Endothelial cell of umbilical vein (primary cell): ENCODE measurements at regions not wholly inside any gene's neighbourhood (a gene's known extent, or its start where the extent isn't known, plus 50 kb on each side); places are given as distances from the start of the nearest gene placed in this dataset.

Experiments
- CTCF ChIP-seq, 2 donors: IDR thresholded peaks; 1 replicate in 1 of 2; 2 replicates in 1 of 2; pipeline ENCODE4 v1.5.1; 2011; ENCODE audit warnings: low read length in 2 of 2, mild to moderate bottlenecking in 2 of 2, moderate library complexity in 2 of 2, control low read depth in 1 of 2, inconsistent platforms in 1 of 2, low read depth in 1 of 2; ENCODE audit not compliant: insufficient read depth in 1 of 2; ENCODE audit errors: extremely low read depth in 1 of 2
- EZH2 ChIP-seq: IDR thresholded peaks from 2 replicates; pipeline ENCODE4 v1.6.1; 2012; ENCODE audit warnings: borderline replicate concordance, low read depth, mild to moderate bottlenecking, moderate library complexity, low read length, inconsistent platforms; ENCODE audit not compliant: severe bottlenecking
- JUN ChIP-seq: IDR thresholded peaks from 2 replicates; pipeline ENCODE4 v1.6.1; 2011; ENCODE audit warnings: borderline replicate concordance, low read depth; ENCODE audit not compliant: insufficient read length, insufficient read depth
- MAX ChIP-seq: IDR thresholded peaks from 2 replicates; pipeline ENCODE4 v1.6.1; 2011; ENCODE audit not compliant: insufficient read depth, insufficient read length
- POLR2A ChIP-seq: IDR thresholded peaks from 2 replicates; pipeline ENCODE4 v1.6.1; 2012; ENCODE audit warnings: low read depth, mild to moderate bottlenecking, control low read depth, low read length
- POLR2AphosphoS5 ChIP-seq: IDR thresholded peaks from 2 replicates; pipeline ENCODE4 v1.6.1; 2012; ENCODE audit warnings: low read depth, mild to moderate bottlenecking, control low read depth, low read length, moderate library complexity; ENCODE audit not compliant: insufficient read depth

- no peak for TF ChIP-seq MAX
- TF ChIP-seq CTCF (IDR thresholded peaks at IDR 0.05; ENCODE audit: extremely low read depth in 1 of 2, insufficient read depth in 1 of 2, low read depth in 1 of 2, low read length in 2 of 2), result no peak
- no peak for TF ChIP-seq EZH2
- TF ChIP-seq POLR2AphosphoS5, result peak; percentile 77
- TF ChIP-seq JUN, result peak; percentile 73
- TF ChIP-seq POLR2A, result peak; percentile 78
Observed at GRCh38 chr12:25788707-25789442, 169.6 kb upstream of the RASSF8 start.
